Transverse colon (tissue), 4 donors: ENCODE measurements at regions not wholly inside any gene's neighbourhood (a gene's known extent, or its start where the extent isn't known, plus 50 kb on each side); places are given as distances from the start of the nearest gene placed in this dataset.
"Not testable (repeated sequence)": the region's sequence is repeated elsewhere in the genome, so short reads cannot be mapped to it uniquely, and the experiment has no call there.

Experiments used
- DNase-seq: peaks from one replicate; pipeline ENCODE4 v3.0.0-alpha.2; 2019
- H3K27ac ChIP-seq, 4 donors: fragments of 200-600 bp; sonication (generic); 2 replicates each; pipeline ENCODE4 v1.5.1; 2016 to 2018; ENCODE audit warnings: inconsistent platforms in 4 of 4
- H3K27me3 ChIP-seq: fragments of 200-600 bp; sonication (generic); 2 replicates; pipeline ENCODE4 v1.5.1; 2017; ENCODE audit warnings: inconsistent platforms
- H3K36me3 ChIP-seq, 4 donors: fragments of 200-600 bp; sonication (generic); 2 replicates each; pipeline ENCODE4 v1.5.1; 2017 to 2019; ENCODE audit warnings: inconsistent platforms in 4 of 4
- H3K4me1 ChIP-seq, 4 donors: fragments of 200-600 bp; sonication (generic); 2 replicates each; pipeline ENCODE4 v1.5.1; 2017 to 2020; ENCODE audit warnings: inconsistent platforms in 4 of 4
- H3K4me3 ChIP-seq, 4 donors: fragments of 200-600 bp; sonication (generic); 1 replicate in 1 of 4; 2 replicates in 3 of 4; pipeline versions ENCODE4 v1.5.1 to v1.6.1; 2017 to 2019; ENCODE audit warnings: inconsistent platforms in 4 of 4
- H3K9me3 ChIP-seq, 2 donors: fragments of 200-600 bp; sonication (generic); 2 replicates each; pipeline ENCODE4 v1.5.1; 2017 to 2019; ENCODE audit warnings: inconsistent platforms in 2 of 2
- EP300 ChIP-seq: sonication (generic); formaldehyde crosslinking; IDR thresholded peaks from one replicate; pipeline ENCODE4 v1.6.1; 2017; ENCODE audit warnings: antibody characterized with exemption, low read depth
- POLR2A ChIP-seq: fragments of 450-650 bp; IDR thresholded peaks from one replicate; pipeline ENCODE4 v1.6.1; 2016; ENCODE audit warnings: antibody characterized with exemption, mild to moderate bottlenecking, moderate library complexity
- POLR2AphosphoS5 ChIP-seq, 3 donors: sonication (generic); formaldehyde crosslinking; IDR thresholded peaks; one replicate each; pipeline ENCODE4 v1.6.1; 2016; ENCODE audit warnings: antibody characterized with exemption in 3 of 3
- WGBS, 2 donors: methylation state at CpG; one replicate each; pipeline ENCODE4 v1.1.5; 2018; ENCODE audit warnings: low coverage in 1 of 2; 5-methylcytosine and 5-hydroxymethylcytosine counted together
- in situ Hi-C, 4 donors: fragments of 200-750 bp; cut with MboI; loops; one replicate each; pipeline versions ENCODE4 v1.15.0 to v1.15.1; 2017; ENCODE audit warnings: low sequenced_read_pairs in 3 of 4, low pct_ligation_motif_present in 1 of 4, low pct_unique_long_range_greater_than_20kb in 1 of 4
- intact Hi-C: fragments of 100-400 bp; cut with DNase I; formaldehyde crosslinking; loops from one replicate; pipeline ENCODE4 v1.15.1; 2023; ENCODE audit warnings: low total_unique reads
- TF ChIP-seq, protein P1 (sequence below), 5 experiments: fragments of 200-600 bp in 3 of 5; fragments of 450-650 bp in 2 of 5; sonication (generic) in 3 of 5; IDR thresholded peaks; 1 replicate in 2 of 5; 2 replicates in 3 of 5; pipeline ENCODE4 v1.5.1; 2016 to 2017; ENCODE audit warnings: antibody characterized with exemption in 5 of 5, inconsistent platforms in 3 of 5, mild to moderate bottlenecking in 2 of 5, moderate library complexity in 1 of 5

GRCh38 chr6:44039839-44040350, 87.4 kb downstream of the MRPL14 start:
- Histone ChIP-seq H3K4me3 (no peak overlapping the region), H3K36me3 (no peaks in the 10 kb centered on the region), H3K9me3 (no peaks in the 10 kb centered on the region), H3K27me3 (no peaks in the 10 kb centered on the region), H3K27ac (no peak overlapping the region), H3K4me1 (peaks cover 7 to 22% (median 14%) of the 10 kb centered on the region in 4 donors)
- in situ Hi-C loops, result no loop called here
- whole genome bisulfite sequencing, 2 donors, result 78% methylated on average over 7 of the region's 7 CpGs; no CpG with 5 or more reads in 1 of the 2 donors
- DNase-seq, result no peak
- no peak for TF ChIP-seq EP300
- TF ChIP-seq, protein P1, sequence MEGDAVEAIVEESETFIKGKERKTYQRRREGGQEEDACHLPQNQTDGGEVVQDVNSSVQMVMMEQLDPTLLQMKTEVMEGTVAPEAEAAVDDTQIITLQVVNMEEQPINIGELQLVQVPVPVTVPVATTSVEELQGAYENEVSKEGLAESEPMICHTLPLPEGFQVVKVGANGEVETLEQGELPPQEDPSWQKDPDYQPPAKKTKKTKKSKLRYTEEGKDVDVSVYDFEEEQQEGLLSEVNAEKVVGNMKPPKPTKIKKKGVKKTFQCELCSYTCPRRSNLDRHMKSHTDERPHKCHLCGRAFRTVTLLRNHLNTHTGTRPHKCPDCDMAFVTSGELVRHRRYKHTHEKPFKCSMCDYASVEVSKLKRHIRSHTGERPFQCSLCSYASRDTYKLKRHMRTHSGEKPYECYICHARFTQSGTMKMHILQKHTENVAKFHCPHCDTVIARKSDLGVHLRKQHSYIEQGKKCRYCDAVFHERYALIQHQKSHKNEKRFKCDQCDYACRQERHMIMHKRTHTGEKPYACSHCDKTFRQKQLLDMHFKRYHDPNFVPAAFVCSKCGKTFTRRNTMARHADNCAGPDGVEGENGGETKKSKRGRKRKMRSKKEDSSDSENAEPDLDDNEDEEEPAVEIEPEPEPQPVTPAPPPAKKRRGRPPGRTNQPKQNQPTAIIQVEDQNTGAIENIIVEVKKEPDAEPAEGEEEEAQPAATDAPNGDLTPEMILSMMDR (IDR thresholded peaks at IDR 0.05), result no peak
- intact Hi-C loops, result no loop called here

DNA sequence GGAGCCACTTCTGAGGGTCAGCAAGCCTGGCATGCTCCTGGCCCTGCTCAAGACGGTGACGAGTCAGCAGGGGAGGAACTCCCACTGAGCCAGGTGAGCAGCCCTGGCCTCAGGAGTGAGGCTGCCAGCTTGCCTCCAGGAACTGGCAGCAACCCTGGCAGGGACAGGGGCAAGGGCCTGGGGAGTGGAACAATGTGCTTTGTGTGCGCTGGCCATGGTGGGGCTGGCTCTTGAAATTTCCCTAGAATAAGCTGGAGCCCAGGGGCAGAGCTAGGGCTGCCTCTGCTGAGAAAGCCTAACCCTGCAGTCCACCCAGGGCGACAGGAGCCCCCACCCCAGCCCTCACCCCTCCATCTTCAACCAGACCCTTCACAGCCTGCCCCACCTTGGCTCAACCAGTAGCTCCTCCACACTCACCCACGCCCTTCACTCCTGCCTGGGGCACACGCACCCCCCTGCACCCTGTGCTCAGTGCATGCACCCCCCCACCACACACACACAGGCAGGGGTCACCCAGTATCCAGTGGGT, 88.0 kb downstream of the MRPL14 start:
- peaks cover 7 to 22% (median 14%) of the 10 kb centered on the region in 4 donors for H3K4me1 ChIP-seq
- no peaks in the 10 kb centered on the region for H3K36me3 ChIP-seq
- in situ Hi-C loops (no loop called here), intact Hi-C loops (no loop called here)
- no peaks in the 10 kb centered on the region for H3K27me3 ChIP-seq
- 89% methylated on average over 6 of the region's 6 CpGs; no CpG with 5 or more reads in 1 of the 2 donors for WGBS, 2 donors
- no peak overlapping the region for H3K4me3 ChIP-seq
- H3K9me3 ChIP-seq, result no peaks in the 10 kb centered on the region
- no peak for TF ChIP-seq POLR2AphosphoS5 (IDR thresholded peaks at IDR 0.05)
- no peak for TF ChIP-seq POLR2A
- TF ChIP-seq, protein P1 (IDR thresholded peaks at IDR 0.05), result no peak
- no peak for TF ChIP-seq EP300
- no peak for DNase-seq
- no peak overlapping the region for H3K27ac ChIP-seq

DNA sequence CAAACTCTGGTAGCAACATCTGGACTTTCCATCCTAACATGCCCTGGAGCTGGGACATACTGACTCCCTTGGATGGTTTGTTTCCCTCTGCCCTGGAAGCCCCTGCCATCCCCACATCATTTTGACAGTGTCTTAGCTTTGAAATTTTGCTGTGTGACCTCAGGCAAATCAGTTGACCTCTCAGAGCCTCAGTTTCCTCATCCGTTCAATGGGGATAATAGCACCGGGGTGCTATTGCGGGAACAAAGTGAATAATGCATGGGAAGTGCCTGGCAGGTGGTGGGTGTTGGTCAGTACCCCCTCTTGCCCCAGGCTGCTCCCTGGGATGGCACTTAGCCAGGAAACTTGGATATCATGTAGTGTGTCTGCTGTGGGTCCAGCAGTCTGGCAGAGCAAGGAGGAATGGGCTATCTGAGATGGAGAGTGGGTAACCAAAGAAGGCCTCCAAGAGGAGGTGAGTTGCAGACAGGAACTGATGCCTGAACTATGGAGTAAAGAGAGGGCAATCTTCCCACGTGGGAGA, 88.6 kb downstream of the MRPL14 start:
- no peak for DNase-seq
- H3K27ac ChIP-seq, result no peak overlapping the region
- no peaks in the 10 kb centered on the region for H3K36me3 ChIP-seq
- no peak overlapping the region for H3K4me3 ChIP-seq
- in situ Hi-C loops (no loop called here), intact Hi-C loops (no loop called here)
- H3K9me3 ChIP-seq, result no peaks in the 10 kb centered on the region
- H3K4me1 ChIP-seq, result peaks cover 7 to 22% (median 13%) of the 10 kb centered on the region in 4 donors
- H3K27me3 ChIP-seq, result no peaks in the 10 kb centered on the region
- TF ChIP-seq EP300 (no peak), POLR2A (no peak)
- whole genome bisulfite sequencing, 2 donors, result 81 to 83% methylated on average over 1 to 4 of the region's 4 CpGs

GRCh38 chr6:44037847-44038542, 89.3 kb downstream of the MRPL14 start:
- TF ChIP-seq EP300 (no peak), POLR2A (no peak), POLR2AphosphoS5 (IDR thresholded peaks at IDR 0.05) (no peak)
- TF ChIP-seq, protein P1 (IDR thresholded peaks at IDR 0.05), result no peak
- DNase-seq, result no peak
- whole genome bisulfite sequencing, 2 donors, result 93 to 96% methylated on average over 8 to 13 of the region's 13 CpGs
- peaks cover 6 to 18% (median 10%) of the 10 kb centered on the region in 4 donors for H3K4me1 ChIP-seq
- in situ Hi-C loops (no loop called here), intact Hi-C loops (no loop called here)
- H3K4me3 ChIP-seq, result no peak overlapping the region
- no peaks in the 10 kb centered on the region for H3K36me3 ChIP-seq
- no peaks in the 10 kb centered on the region for H3K9me3 ChIP-seq
- H3K27me3 ChIP-seq, result no peaks in the 10 kb centered on the region
- H3K27ac ChIP-seq, result no peak overlapping the region

- DNase-seq, H3K4me3 ChIP-seq, H3K9me3 ChIP-seq, H3K27ac ChIP-seq, intact Hi-C loops, H3K27me3 ChIP-seq, in situ Hi-C loops, H3K36me3 ChIP-seq: not testable (repeated sequence)
- WGBS, 2 donors, result 92 to 96% methylated on average over 9 of the region's 9 CpGs
- peaks cover 0 to 11% (median 7%) of the 10 kb centered on the region in 4 donors for H3K4me1 ChIP-seq
These were observed 90.0 kb downstream of the MRPL14 start for GRCh38 chr6:44037276-44037675.
